SU-DHL-6 (cell line): ENCODE measurements at regions not wholly inside any gene's neighbourhood (a gene's known extent, or its start where the extent isn't known, plus 50 kb on each side); places are given as distances from the start of the nearest gene placed in this dataset.

Source experiments
- H2AFZ ChIP-seq: fragments of 200-600 bp; sonication (generic); 2 replicates; pipeline ENCODE4 v1.6.1; 2014; ENCODE audit warnings: low read depth, mild to moderate bottlenecking, moderate library complexity, mixed read lengths, antibody characterized with exemption, low read length; ENCODE audit not compliant: severe bottlenecking
- H3F3A ChIP-seq: fragments of 200-600 bp; shearing (Covaris generic); 2 replicates; pipeline ENCODE4 v1.6.0; 2016; ENCODE audit warnings: antibody characterized with exemption, mild to moderate bottlenecking; ENCODE audit not compliant: insufficient read depth
- H3K27ac ChIP-seq: fragments of 200-600 bp; sonication (generic); 2 replicates; pipeline ENCODE4 v1.5.1; 2016; ENCODE audit warnings: low read depth, mild to moderate bottlenecking, low read length, moderate library complexity, mixed read lengths
- H3K27me3 ChIP-seq: fragments of 200-600 bp; sonication (generic), shearing (Covaris generic); 2 replicates; pipeline ENCODE4 v1.6.0; 2014; ENCODE audit warnings: mild to moderate bottlenecking, low read length
- H3K36me3 ChIP-seq: fragments of 200-600 bp; sonication (generic); 2 replicates; pipeline ENCODE4 v1.6.1; 2014; ENCODE audit warnings: mild to moderate bottlenecking, low read length, mixed read lengths
- H3K4me2 ChIP-seq: fragments of 300-600, 200-600 bp; shearing (Covaris generic), sonication (generic); 2 replicates; pipeline ENCODE4 v1.6.0; 2014; ENCODE audit warnings: low read length, low read depth, mild to moderate bottlenecking; ENCODE audit not compliant: poor library complexity, severe bottlenecking
- H3K4me3 ChIP-seq: fragments of 200-600 bp; sonication (generic); 2 replicates; pipeline ENCODE4 v1.5.1; 2014; ENCODE audit warnings: antibody characterized with exemption, low read length, mild to moderate bottlenecking, mixed read lengths; ENCODE audit not compliant: insufficient read depth, poor library complexity, severe bottlenecking
- H3K79me2 ChIP-seq: fragments of 200-600 bp; sonication (generic); 2 replicates; pipeline ENCODE4 v1.6.1; 2014; ENCODE audit warnings: mild to moderate bottlenecking, low read length, moderate library complexity; ENCODE audit not compliant: insufficient read depth
- H3K9ac ChIP-seq: fragments of 200-600 bp; sonication (generic); 2 replicates; pipeline ENCODE4 v1.7.0; 2014; ENCODE audit warnings: mild to moderate bottlenecking, low read length
- H3K9me2 ChIP-seq: fragments of 200-600 bp; sonication (generic); replicated peaks from 2 replicates; pipeline ENCODE4 v1.6.1; 2014; ENCODE audit warnings: low read length; ENCODE audit not compliant: insufficient read depth
- H3K9me3 ChIP-seq: fragments of 200-600 bp; sonication (generic); 2 replicates; pipeline ENCODE4 v1.6.1; 2014; ENCODE audit warnings: low read length, mixed read lengths; ENCODE audit not compliant: insufficient read depth
- H4K20me1 ChIP-seq: fragments of 200-600 bp; sonication (generic); 2 replicates; pipeline ENCODE4 v1.6.1; 2014; ENCODE audit warnings: low read depth, mild to moderate bottlenecking, antibody characterized with exemption, low read length, moderate library complexity, mixed read lengths
- CTCF ChIP-seq: fragments of 200-600 bp; sonication (generic); IDR thresholded peaks from one replicate; pipeline ENCODE4 v1.5.1; 2017; ENCODE audit warnings: antibody characterized with exemption, mild to moderate bottlenecking, low read length, moderate library complexity; ENCODE audit not compliant: insufficient read depth, poor library complexity, severe bottlenecking
- EZH2phosphoT487 ChIP-seq: fragments of 200-600 bp; sonication (generic), shearing (Covaris generic); conservative IDR thresholded peaks from 2 replicates; pipeline ENCODE4 v1.6.1; 2018; ENCODE audit warnings: mild to moderate bottlenecking, antibody characterized with exemption, low read length, moderate library complexity, mixed read lengths

- TF ChIP-seq EZH2phosphoT487 (no peak), CTCF (no peak)
- no peak overlapping the region for H3K4me2 ChIP-seq
- no peaks in the 10 kb centered on the region for H3K27me3 ChIP-seq
- H2AFZ ChIP-seq, result no peak overlapping the region
- no peaks in the 10 kb centered on the region for H3F3A ChIP-seq
- H3K36me3 ChIP-seq, result no peaks in the 10 kb centered on the region
- H3K27ac ChIP-seq, result no peak overlapping the region
- H3K79me2 ChIP-seq, result no peaks in the 10 kb centered on the region
- no peaks in the 10 kb centered on the region for H3K9me3 ChIP-seq
- H3K4me3 ChIP-seq, result no peak overlapping the region
- H4K20me1 ChIP-seq, result no peaks in the 10 kb centered on the region
- H3K9ac ChIP-seq, result no peak overlapping the region
- no peaks in the 10 kb centered on the region for H3K9me2 ChIP-seq
These were observed 538.4 kb downstream of the FAM181B start for GRCh38 chr11:82195283-82195682.

GRCh38 chr11:82194521-82194920 is 539.1 kb downstream of the FAM181B start:
- H2AFZ ChIP-seq, result no peak overlapping the region
- H3K9ac ChIP-seq, result no peak overlapping the region
- no peak overlapping the region for H3K27ac ChIP-seq
- H3F3A ChIP-seq, result no peaks in the 10 kb centered on the region
- no peaks in the 10 kb centered on the region for H3K27me3 ChIP-seq
- no peaks in the 10 kb centered on the region for H3K9me2 ChIP-seq
- no peak overlapping the region for H3K4me3 ChIP-seq
- no peaks in the 10 kb centered on the region for H3K36me3 ChIP-seq
- no peak overlapping the region for H3K4me2 ChIP-seq
- TF ChIP-seq EZH2phosphoT487, result no peak
- no peak for TF ChIP-seq CTCF
- no peaks in the 10 kb centered on the region for H4K20me1 ChIP-seq
- H3K79me2 ChIP-seq, result no peaks in the 10 kb centered on the region
- no peaks in the 10 kb centered on the region for H3K9me3 ChIP-seq

- no peak overlapping the region for H3K27ac ChIP-seq
- H3K9ac ChIP-seq, result no peak overlapping the region
- H3K36me3 ChIP-seq, result no peaks in the 10 kb centered on the region
- H3F3A ChIP-seq, result no peaks in the 10 kb centered on the region
- TF ChIP-seq EZH2phosphoT487 (no peak), CTCF (no peak)
- no peaks in the 10 kb centered on the region for H4K20me1 ChIP-seq
- no peaks in the 10 kb centered on the region for H3K27me3 ChIP-seq
- no peaks in the 10 kb centered on the region for H3K9me3 ChIP-seq
- H3K9me2 ChIP-seq, result no peaks in the 10 kb centered on the region
- H3K4me3 ChIP-seq, result no peak overlapping the region
- no peak overlapping the region for H2AFZ ChIP-seq
- H3K4me2 ChIP-seq, result no peak overlapping the region
- H3K79me2 ChIP-seq, result no peaks in the 10 kb centered on the region
These were observed 542.0 kb downstream of the FAM181B start for GRCh38 chr11:82191695-82192094.
